PC-3 (cell line): ENCODE measurements at regions not wholly inside any gene's neighbourhood (a gene's known extent, or its start where the extent isn't known, plus 50 kb on each side); places are given as distances from the start of the nearest gene placed in this dataset.

Experiments
- ATAC-seq: fragments of 200-7000 bp; cut with Tn5 transposase; 2 replicates; pipeline ENCODE4 v1.9.1; 2020; ENCODE audit warnings: mild to moderate bottlenecking, moderate library complexity
- BruUV-seq: library from RNA; stranded (reverse); fragments of 400-500 nt; replicated peaks from 2 replicates; lab custom pipeline; 2021; lab: Mats Ljungman, UMichigan
- CTCF ChIA-PET: fragments of 300-600 bp; sonication (Branson Sonifier 250); formaldehyde crosslinking; loops from one replicate; lab custom pipeline; 2022; ENCODE audit warnings: antibody characterized with exemption; lab: Charles Lee
- POLR2A ChIA-PET: fragments of 300-600 bp; sonication (Branson Sonifier 250); formaldehyde crosslinking; loops from one replicate; lab custom pipeline; 2022; ENCODE audit warnings: antibody characterized with exemption; ENCODE audit not compliant: unreplicated experiment; lab: Charles Lee
- DNase-seq: peaks from one replicate; pipeline ENCODE4 v3.0.0-alpha.2; 2015
- H2AFZ ChIP-seq: fragments of 300-600 bp; sonication (generic); 2 replicates; pipeline ENCODE4 v1.6.0; 2016; ENCODE audit warnings: antibody characterized with exemption, low read length
- H3F3A ChIP-seq: fragments of 300-600 bp; sonication (generic); one replicate; pipeline ENCODE4 v1.6.0; 2017; ENCODE audit warnings: antibody characterized with exemption, low read length, control low read depth, mild to moderate bottlenecking; ENCODE audit not compliant: unreplicated experiment
- H3K27ac ChIP-seq: fragments of 300-600 bp; sonication (generic); 2 replicates; pipeline ENCODE4 v1.5.1; 2016; ENCODE audit warnings: mild to moderate bottlenecking, low read length
- H3K27me3 ChIP-seq: fragments of 300-600 bp; sonication (generic); 2 replicates; pipeline ENCODE4 v1.6.1; 2016; ENCODE audit warnings: low read length, mixed read lengths
- H3K36me3 ChIP-seq: fragments of 300-600 bp; sonication (generic); 2 replicates; pipeline ENCODE4 v1.6.1; 2016; ENCODE audit warnings: low read depth, mixed run types, low read length, mixed read lengths
- H3K4me1 ChIP-seq: fragments of 300-600 bp; sonication (generic); 2 replicates; pipeline ENCODE4 v1.5.1; 2016; ENCODE audit warnings: low read length; ENCODE audit not compliant: insufficient read depth
- H3K4me2 ChIP-seq: fragments of 300-600 bp; sonication (generic); 2 replicates; pipeline ENCODE4 v1.6.0; 2016; ENCODE audit warnings: low read length
- H3K4me3 ChIP-seq: fragments of 300-600 bp; sonication (generic); 2 replicates; pipeline ENCODE4 v1.5.1; 2016; ENCODE audit warnings: mild to moderate bottlenecking, low read length, mixed read lengths
- H3K79me2 ChIP-seq: fragments of 300-600 bp; sonication (generic); 2 replicates; pipeline ENCODE4 v1.6.1; 2017; ENCODE audit warnings: low read length, mixed read lengths
- H3K9ac ChIP-seq: fragments of 300-600 bp; sonication (generic); 2 replicates; pipeline ENCODE4 v1.6.0; 2016; ENCODE audit warnings: mild to moderate bottlenecking, low read length
- H3K9me2 ChIP-seq: fragments of 300-600 bp; sonication (generic); replicated peaks from 2 replicates; pipeline ENCODE4 v1.6.1; 2016; ENCODE audit warnings: mixed run types, low read length, mixed read lengths
- H3K9me3 ChIP-seq: fragments of 300-600 bp; sonication (generic); 2 replicates; pipeline ENCODE4 v1.6.1; 2016; ENCODE audit warnings: low read length, mixed read lengths
- H4K20me1 ChIP-seq: fragments of 300-600 bp; sonication (generic); 2 replicates; pipeline ENCODE4 v1.6.1; 2016; ENCODE audit warnings: low read length, mixed read lengths
- CTCF ChIP-seq: fragments of 300-600 bp; sonication (generic); conservative IDR thresholded peaks from 2 replicates; pipeline ENCODE4 v1.5.1; 2017; ENCODE audit warnings: antibody characterized with exemption, low read depth, mild to moderate bottlenecking, low read length
- EZH2 ChIP-seq: fragments of 300-600 bp; sonication (generic); IDR thresholded peaks from one replicate; pipeline ENCODE4 v1.6.1; 2017; ENCODE audit warnings: antibody characterized with exemption, mild to moderate bottlenecking, low read length; ENCODE audit not compliant: unreplicated experiment
- EZH2phosphoT487 ChIP-seq: fragments of 300-600 bp; sonication (generic); IDR thresholded peaks from 2 replicates; pipeline ENCODE4 v1.6.1; 2018; ENCODE audit warnings: mild to moderate bottlenecking, antibody characterized with exemption, low read length, borderline replicate concordance
- intact Hi-C: fragments of 100-400 bp; cut with micrococcal nuclease; formaldehyde crosslinking; loops from 2 replicates; pipeline ENCODE4 v1.9.0; 2023

DNA sequence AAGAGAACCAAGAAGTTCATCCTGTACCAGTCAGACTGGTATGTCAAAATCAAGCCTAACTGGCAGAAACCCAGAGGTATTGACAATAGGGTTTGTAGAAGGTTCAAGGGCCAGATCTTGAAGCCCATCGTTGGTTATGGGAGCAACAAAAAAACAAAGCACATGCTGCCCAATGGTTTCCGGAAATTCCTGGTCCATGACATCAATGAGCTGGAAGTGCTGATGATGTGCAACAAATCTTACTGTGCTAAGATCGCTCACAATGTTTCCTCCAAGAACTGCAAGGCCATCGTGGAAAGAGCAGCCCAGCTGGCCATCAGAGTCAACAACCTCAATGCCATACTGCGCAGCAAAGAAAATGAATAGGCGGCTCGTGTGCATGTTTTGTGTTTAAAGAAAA lies 172.7 kb upstream of the MED14 start:
- H3F3A ChIP-seq = peaks cover 8% of the 10 kb centered on the region
- TF ChIP-seq CTCF = no peak
- no peak for TF ChIP-seq EZH2phosphoT487
- no peaks in the 10 kb centered on the region for H3K9me2 ChIP-seq
- ATAC-seq (no peak), DNase-seq (peak; percentile 27)
- no peak overlapping the region for H3K4me3 ChIP-seq
- H3K79me2 ChIP-seq = no peaks in the 10 kb centered on the region
- H3K4me1 ChIP-seq = peaks cover 40% of the 10 kb centered on the region
- peak overlapping the region; percentile 81; the same call in 1 of the 2 replicates for H3K4me2 ChIP-seq
- peak overlapping the region; percentile 99 for H3K27ac ChIP-seq
- H3K9ac ChIP-seq = no peak overlapping the region
- intact Hi-C loops = no loop called here
- ChIA-PET POLR2A (no interaction called here), CTCF (interaction anchor here (0.6 kb wide), 1 partner anchor 21 kb away, joined by 4 read pairs; no protein-coding TSS in a partner anchor)
- BruUV-seq = no TSS peak
- H2AFZ ChIP-seq = no peak overlapping the region
- no peaks in the 10 kb centered on the region for H3K9me3 ChIP-seq
- H3K27me3 ChIP-seq = no peaks in the 10 kb centered on the region
- no peaks in the 10 kb centered on the region for H3K36me3 ChIP-seq
- H4K20me1 ChIP-seq = no peaks in the 10 kb centered on the region

GRCh38 chrX:40908857-40909475 lies 173.6 kb upstream of the MED14 start:
- Histone ChIP-seq H3K27me3 (no peaks in the 10 kb centered on the region), H3K4me1 (peaks cover 42% of the 10 kb centered on the region), H3F3A (peaks cover 8% of the 10 kb centered on the region), H3K9me3 (no peaks in the 10 kb centered on the region), H3K36me3 (no peaks in the 10 kb centered on the region), H3K79me2 (no peaks in the 10 kb centered on the region), H3K27ac (peak overlapping the region; percentile 99), H3K9me2 (no peaks in the 10 kb centered on the region), H3K4me2 (peak overlapping the region; percentile 81), H3K4me3 (peak overlapping the region; percentile 48), H4K20me1 (no peaks in the 10 kb centered on the region), H2AFZ (no peak overlapping the region; the same call in 1 of the 2 replicates), H3K9ac (peak overlapping the region; percentile 75)
- ATAC-seq (peak; percentile 63), DNase-seq (peak; percentile 81)
- POLR2A ChIA-PET = no interaction called here
- no peak for TF ChIP-seq EZH2phosphoT487
- TF ChIP-seq EZH2 = no peak
- TF ChIP-seq CTCF = no peak
- BruUV-seq = no TSS peak
- CTCF ChIA-PET = no interaction called here
- intact Hi-C loops = no loop called here

DNA sequence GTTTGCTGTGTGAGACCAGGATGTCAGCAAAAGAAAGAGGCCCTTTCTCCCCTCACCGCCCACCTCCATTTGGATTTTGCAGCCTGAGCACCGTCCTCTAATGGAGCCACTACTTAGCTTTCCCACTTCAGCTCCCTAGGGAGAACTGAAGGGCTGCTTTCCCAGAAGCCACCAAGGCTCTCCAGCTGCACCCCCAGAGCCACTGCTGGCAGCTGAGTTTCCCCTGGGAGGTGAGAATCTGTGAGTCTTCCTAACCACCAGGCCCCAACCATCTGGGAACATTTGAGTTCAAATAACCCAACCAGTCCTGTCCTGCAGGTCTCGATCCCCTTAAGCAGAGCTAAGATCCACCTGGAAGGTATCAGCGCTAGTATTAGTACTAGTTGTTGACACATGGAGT lies 173.1 kb upstream of the USP9X start:
- DNase-seq (no peak), ATAC-seq (no peak; the same call in 1 of the 2 replicates)
- no peaks in the 10 kb centered on the region for H3K27me3 ChIP-seq
- TF ChIP-seq EZH2phosphoT487 (no peak), EZH2 (no peak), CTCF (no peak)
- H3K4me1 ChIP-seq = peaks cover 42% of the 10 kb centered on the region
- H3K36me3 ChIP-seq = no peaks in the 10 kb centered on the region
- H2AFZ ChIP-seq = peak overlapping the region; percentile 65
- ChIA-PET CTCF (no interaction called here), POLR2A (interaction anchor here (0.6 kb wide), 1 partner anchor 173 kb away, joined by 16 read pairs; no protein-coding TSS in a partner anchor)
- H3K9ac ChIP-seq = peak overlapping the region; percentile 58; the same call in 1 of the 2 replicates
- intact Hi-C loops = no loop called here
- H3K4me2 ChIP-seq = peak overlapping the region; percentile 32
- H3F3A ChIP-seq = peaks cover 8% of the 10 kb centered on the region
- H3K27ac ChIP-seq = peak overlapping the region; percentile 90
- H4K20me1 ChIP-seq = no peaks in the 10 kb centered on the region
- no peaks in the 10 kb centered on the region for H3K9me2 ChIP-seq
- no peaks in the 10 kb centered on the region for H3K79me2 ChIP-seq
- BruUV-seq = no TSS peak
- H3K9me3 ChIP-seq = no peaks in the 10 kb centered on the region
- H3K4me3 ChIP-seq = no peak overlapping the region
